GM12878 (cell line): ENCODE measurements at regions not wholly inside any gene's neighbourhood (a gene's known extent, or its start where the extent isn't known, plus 50 kb on each side); places are given as distances from the start of the nearest gene placed in this dataset.

Experiments
- ATAC-seq: fragments of 200-7000 bp; cut with Tn5 transposase; 3 replicates; pipeline ENCODE4 v1.9.1; 2020; ENCODE audit warnings: mild to moderate bottlenecking, moderate library complexity
- BruUV-seq: library from RNA; stranded (reverse); fragments of 400-500 nt; replicated peaks from 2 replicates; lab custom pipeline; 2021; lab: Mats Ljungman, UMichigan
- CTCF ChIA-PET: fragments of 300-600 bp; sonication (Branson Sonifier 250); formaldehyde crosslinking; extraction: SDS; loops from one replicate; lab custom pipeline; 2021; ENCODE audit warnings: inconsistent platforms; lab: Yijun Ruan, JAX
- POLR2A ChIA-PET: fragments of 350-600 bp; formaldehyde crosslinking; extraction: SDS; loops from one replicate; lab custom pipeline; 2021; ENCODE audit warnings: inconsistent platforms; lab: Charles Lee
- RAD21 ChIA-PET: fragments of 300-600 bp; sonication (Branson Sonifier 250); formaldehyde crosslinking; loops from one replicate; lab custom pipeline; 2023; ENCODE audit warnings: antibody characterized with exemption; ENCODE audit not compliant: unreplicated experiment; lab: Charles Lee
- SMC1A ChIA-PET: fragments of 300-600 bp; sonication (Branson Sonifier 250); formaldehyde crosslinking; loops from one replicate; lab custom pipeline; 2023; ENCODE audit not compliant: unreplicated experiment, uncharacterized antibody; lab: Charles Lee
- DNase-seq: peaks from one replicate; pipeline ENCODE4 v3.0.0-alpha.2; 2011; ENCODE audit warnings: low read depth, low spot score
- FAIRE-seq: peaks from 3 replicates; lab custom pipeline; 2011; peaks lifted over from hg19 to GRCh38; lab: Jason Lieb, UNC
- H2AFZ ChIP-seq: 2 replicates; pipeline ENCODE4 v1.6.0; 2011; ENCODE audit warnings: low read depth, low read length, control low read depth; ENCODE audit not compliant: control insufficient read depth
- H3K27ac ChIP-seq: 2 replicates; pipeline ENCODE4 v1.5.1; 2011; ENCODE audit warnings: control low read depth; ENCODE audit not compliant: control insufficient read depth, insufficient read depth
- H3K27me3 ChIP-seq, 2 experiments: replicated peaks in 1 of 2; 2 replicates each; pipeline versions ENCODE4 v1.6.0 to v1.6.1; 2011; ENCODE audit warnings: low read length in 1 of 2; ENCODE audit not compliant: control insufficient read depth in 2 of 2, insufficient read depth in 2 of 2
- H3K36me3 ChIP-seq, 2 experiments: 2 replicates each; pipeline ENCODE4 v1.5.1; 2011; ENCODE audit warnings: low read length in 1 of 2; ENCODE audit not compliant: control insufficient read depth in 2 of 2, insufficient read depth in 2 of 2
- H3K4me1 ChIP-seq: 2 replicates; pipeline ENCODE4 v1.6.1; 2011; ENCODE audit warnings: mild to moderate bottlenecking, low read length, moderate library complexity, mixed read lengths; ENCODE audit not compliant: control insufficient read depth, insufficient read depth
- H3K4me2 ChIP-seq: 2 replicates; pipeline ENCODE4 v1.6.0; 2011; ENCODE audit warnings: control low read depth; ENCODE audit not compliant: control insufficient read depth, insufficient read depth
- H3K4me3 ChIP-seq: fragments of 200-600 bp; sonication (generic); 2 replicates; pipeline ENCODE4 v1.5.1; 2016
- H3K79me2 ChIP-seq: 2 replicates; pipeline ENCODE4 v1.6.0; 2011; ENCODE audit warnings: low read length; ENCODE audit not compliant: control insufficient read depth, insufficient read depth
- H3K9ac ChIP-seq: 2 replicates; pipeline ENCODE4 v1.8.0; 2011; ENCODE audit warnings: low read length, control low read depth, mixed read lengths; ENCODE audit not compliant: control insufficient read depth, insufficient read depth
- H3K9me3 ChIP-seq: replicated peaks from 3 replicates; pipeline ENCODE4 v1.5.1; 2011; ENCODE audit warnings: mild to moderate bottlenecking, low read length; ENCODE audit not compliant: control insufficient read depth, insufficient read depth
- H4K20me1 ChIP-seq: 2 replicates; pipeline ENCODE4 v1.6.0; 2011; ENCODE audit not compliant: control insufficient read depth, insufficient read depth
- CHD2 ChIP-seq: IDR thresholded peaks from 2 replicates; pipeline ENCODE4 v1.6.1; 2011; ENCODE audit warnings: low read depth, low read length, improper control_type of control experiment, borderline replicate concordance
- EP300 ChIP-seq, 2 experiments: fragments of 150-350 bp in 1 of 2; IDR thresholded peaks; 2 replicates each; pipeline ENCODE4 v1.6.1; 2011 to 2012; ENCODE audit warnings: low read depth in 2 of 2, low read length in 2 of 2, borderline replicate concordance in 1 of 2, improper control_type of control experiment in 1 of 2, inconsistent platforms in 1 of 2; ENCODE audit not compliant: control insufficient read depth in 1 of 2
- GATAD2B ChIP-seq: fragments of 450-650 bp; conservative IDR thresholded peaks from 2 replicates; pipeline ENCODE4 v1.6.1; 2017; ENCODE audit warnings: low read depth, mild to moderate bottlenecking, moderate library complexity
- PAX5 ChIP-seq: IDR thresholded peaks from 2 replicates; pipeline ENCODE4 v1.6.1; 2011; ENCODE audit warnings: low read depth, low read length, borderline replicate concordance
- PKNOX1 ChIP-seq: fragments of 450-650 bp; IDR thresholded peaks from 2 replicates; pipeline ENCODE4 v1.6.1; 2016; ENCODE audit warnings: mild to moderate bottlenecking
- SMAD1 ChIP-seq: fragments of 450-650 bp; IDR thresholded peaks from 2 replicates; pipeline ENCODE4 v1.6.1; 2018; ENCODE audit warnings: mild to moderate bottlenecking, low read depth; ENCODE audit not compliant: partially characterized antibody
- SREBF2 ChIP-seq: IDR thresholded peaks from 2 replicates; pipeline ENCODE4 v1.6.1; 2012; ENCODE audit warnings: mild to moderate bottlenecking, low read length
- ZNF622 ChIP-seq: fragments of 450-650 bp; IDR thresholded peaks from 2 replicates; pipeline ENCODE4 v1.6.1; 2017; ENCODE audit warnings: mild to moderate bottlenecking, inconsistent platforms
- WGBS: methylation state at CpG from one replicate; pipeline ENCODE4 v1.1.6; 2016; ENCODE audit warnings: low lambda C conversion rate; ENCODE audit not compliant: insufficient replicate concordance, insufficient coverage; ENCODE audit errors: missing lambda C conversion rate; 5-methylcytosine and 5-hydroxymethylcytosine counted together
- in situ Hi-C: fragments of 300-500 bp; cut with MboI; formaldehyde crosslinking; loops from 9 replicates; pipeline ENCODE4 v1.14.3; 2018; ENCODE audit warnings: mixed read lengths
- intact Hi-C: fragments of 100-400 bp; cut with micrococcal nuclease; formaldehyde crosslinking; loops from one replicate; pipeline ENCODE4 v1.14.2; 2022; ENCODE audit not compliant: unreplicated experiment
- TF ChIP-seq, protein P1 (sequence below): fragments of 450-650 bp; IDR thresholded peaks from 2 replicates; pipeline ENCODE4 v1.6.1; 2018; ENCODE audit warnings: borderline replicate concordance, mild to moderate bottlenecking; ENCODE audit not compliant: partially characterized antibody
- TF ChIP-seq, protein P2 (sequence below): IDR thresholded peaks from 2 replicates; pipeline ENCODE4 v1.6.1; 2012; ENCODE audit warnings: low read depth, low read length, improper control_type of control experiment

GRCh38 chr14:71324767-71325272 is 417.6 kb downstream of the PCNX1 start (continued):
- TF ChIP-seq SMAD1 (peak; percentile 81), EP300 (IDR thresholded peaks at IDR 0.05; ENCODE audit: borderline replicate concordance in 1 of 2, control insufficient read depth in 1 of 2, low read depth in 2 of 2, low read length in 2 of 2) (peak; percentile 38 to 55; a peak in 2 of 4 replicates), GATAD2B (peak; percentile 48; the same call in 1 of the 2 replicates), PKNOX1 (peak; percentile 55)
- TF ChIP-seq, protein P1, sequence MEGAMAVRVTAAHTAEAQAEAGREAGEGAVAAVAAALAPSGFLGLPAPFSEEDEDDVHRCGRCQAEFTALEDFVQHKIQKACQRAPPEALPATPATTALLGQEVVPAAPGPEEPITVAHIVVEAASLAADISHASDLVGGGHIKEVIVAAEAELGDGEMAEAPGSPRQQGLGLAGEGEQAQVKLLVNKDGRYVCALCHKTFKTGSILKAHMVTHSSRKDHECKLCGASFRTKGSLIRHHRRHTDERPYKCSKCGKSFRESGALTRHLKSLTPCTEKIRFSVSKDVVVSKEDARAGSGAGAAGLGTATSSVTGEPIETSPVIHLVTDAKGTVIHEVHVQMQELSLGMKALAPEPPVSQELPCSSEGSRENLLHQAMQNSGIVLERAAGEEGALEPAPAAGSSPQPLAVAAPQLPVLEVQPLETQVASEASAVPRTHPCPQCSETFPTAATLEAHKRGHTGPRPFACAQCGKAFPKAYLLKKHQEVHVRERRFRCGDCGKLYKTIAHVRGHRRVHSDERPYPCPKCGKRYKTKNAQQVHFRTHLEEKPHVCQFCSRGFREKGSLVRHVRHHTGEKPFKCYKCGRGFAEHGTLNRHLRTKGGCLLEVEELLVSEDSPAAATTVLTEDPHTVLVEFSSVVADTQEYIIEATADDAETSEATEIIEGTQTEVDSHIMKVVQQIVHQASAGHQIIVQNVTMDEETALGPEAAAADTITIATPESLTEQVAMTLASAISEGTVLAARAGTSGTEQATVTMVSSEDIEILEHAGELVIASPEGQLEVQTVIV, result no peak
- TF ChIP-seq, all 136 proteins: peak for 49

- POLR2A ChIA-PET, result interaction anchor here (0.5 to 2.4 kb wide), 10 partner anchors 9 to 293 kb away, joined by 3 to 10 read pairs (median 4); no protein-coding TSS in a partner anchor
- TF ChIP-seq PAX5 (no peak), SREBF2 (no peak), ZNF622 (no peak), CHD2 (no peak)
- TF ChIP-seq, protein P2, sequence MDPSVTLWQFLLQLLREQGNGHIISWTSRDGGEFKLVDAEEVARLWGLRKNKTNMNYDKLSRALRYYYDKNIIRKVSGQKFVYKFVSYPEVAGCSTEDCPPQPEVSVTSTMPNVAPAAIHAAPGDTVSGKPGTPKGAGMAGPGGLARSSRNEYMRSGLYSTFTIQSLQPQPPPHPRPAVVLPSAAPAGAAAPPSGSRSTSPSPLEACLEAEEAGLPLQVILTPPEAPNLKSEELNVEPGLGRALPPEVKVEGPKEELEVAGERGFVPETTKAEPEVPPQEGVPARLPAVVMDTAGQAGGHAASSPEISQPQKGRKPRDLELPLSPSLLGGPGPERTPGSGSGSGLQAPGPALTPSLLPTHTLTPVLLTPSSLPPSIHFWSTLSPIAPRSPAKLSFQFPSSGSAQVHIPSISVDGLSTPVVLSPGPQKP, result no peak
- in situ Hi-C loops, result loop anchor here (5.0 kb wide), 3 partner anchors 65 to 425 kb away; no protein-coding TSS in a partner anchor
Observed at GRCh38 chr14:71327691-71328090, 420.4 kb downstream of the PCNX1 start.

More at GRCh38 chr14:71327691-71328090, 420.4 kb downstream of the PCNX1 start:
- H3K36me3 ChIP-seq, result peaks cover 0 to 2% of the 10 kb centered on the region in 2 experiments; a peak in 1 of 4 replicates
- no TSS peak for BruUV-seq
- peak; percentile 4; the same call in 1 of the 3 replicates for ATAC-seq
- peak overlapping the region; percentile 19; the same call in 1 of the 2 replicates for H3K9ac ChIP-seq
- no peaks in the 10 kb centered on the region for H4K20me1 ChIP-seq
- intact Hi-C loops, result loop anchor here (2.0 to 10.0 kb wide), 4 partner anchors 107 to 337 kb away; no protein-coding TSS in a partner anchor
- ChIA-PET CTCF (interaction anchor here (0.5 to 8.1 kb wide), 13 partner anchors 10 to 526 kb away, joined by 3 to 89 read pairs (median 3); no protein-coding TSS in a partner anchor), RAD21 (interaction anchor here (0.5 to 9.4 kb wide), 16 partner anchors 16 to 425 kb away, joined by 3 to 151 read pairs (median 4); no protein-coding TSS in a partner anchor), SMC1A (interaction anchor here (0.6 to 8.5 kb wide), 25 partner anchors 8 to 528 kb away, joined by 3 to 150 read pairs (median 4); no protein-coding TSS in a partner anchor)
- H3K4me3 ChIP-seq, result peak overlapping the region; percentile 18
- H3K27ac ChIP-seq, result peak overlapping the region; percentile 58
- no peaks in the 10 kb centered on the region for H3K27me3 ChIP-seq
- peaks cover 56% of the 10 kb centered on the region for H3K4me1 ChIP-seq
- peaks cover 97% of the 10 kb centered on the region for H3K79me2 ChIP-seq
- no peak overlapping the region for H2AFZ ChIP-seq
- DNase-seq, result no peak
- peaks cover 3% of the 10 kb centered on the region for H3K9me3 ChIP-seq
- H3K4me2 ChIP-seq, result peak overlapping the region; percentile 82
- no peak for FAIRE-seq
- WGBS, result 41% methylated on average over 1 of the region's 1 CpG
